GM19025 (cell line): ENCODE measurements at regions not wholly inside any gene's neighbourhood (a gene's known extent, or its start where the extent isn't known, plus 50 kb on each side); places are given as distances from the start of the nearest gene placed in this dataset.

ENCODE experiments used
- ATAC-seq: cut with Tn5 transposase; IDR thresholded peaks from one replicate; pipeline ENCODE4 v1.9.1; 2021; ENCODE audit warnings: mild to moderate bottlenecking, low read depth, moderate library complexity; ENCODE audit not compliant: unreplicated experiment

DNA sequence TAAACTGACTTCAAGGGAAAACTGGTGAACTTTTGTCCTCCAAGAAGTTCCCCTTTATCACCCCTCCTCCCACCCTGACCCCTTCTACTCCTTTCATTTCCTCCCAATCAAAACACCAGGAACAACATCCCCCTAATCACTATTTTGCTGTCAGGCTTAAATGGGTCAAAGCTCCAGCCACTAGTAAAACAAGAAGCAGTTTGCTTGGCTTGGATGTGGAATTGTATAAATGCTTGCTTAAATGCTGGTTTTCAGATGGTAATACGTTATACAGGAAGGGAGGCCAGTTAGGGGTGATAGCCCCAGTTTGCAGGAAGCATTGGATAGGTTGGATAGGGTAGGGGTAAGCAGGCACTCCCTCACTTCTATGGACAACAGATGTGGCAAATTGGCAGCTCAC, 473.6 kb downstream of the AGTPBP1 start:
- no peak for ATAC-seq

DNA sequence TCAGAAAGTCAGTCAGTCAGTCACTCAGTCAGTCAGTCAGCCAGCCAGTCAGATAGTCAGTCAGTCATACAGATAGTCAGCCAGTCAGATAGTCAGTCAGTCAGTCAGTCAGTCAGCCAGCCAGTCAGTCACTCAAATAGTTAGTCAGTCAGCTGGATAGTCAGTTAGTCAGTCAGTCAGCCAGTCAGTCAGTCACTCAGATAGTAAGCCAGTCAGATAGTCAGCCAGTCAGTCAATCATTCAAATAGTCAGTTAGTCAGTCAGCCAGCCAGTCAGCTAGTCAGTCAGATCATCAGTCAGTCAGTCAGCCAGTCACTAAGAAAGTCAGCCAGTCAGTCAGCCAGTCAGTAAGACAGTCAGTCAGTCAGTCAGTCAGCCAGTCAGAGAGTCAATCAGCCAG, 477.1 kb downstream of the AGTPBP1 start:
- no peak for ATAC-seq

DNA sequence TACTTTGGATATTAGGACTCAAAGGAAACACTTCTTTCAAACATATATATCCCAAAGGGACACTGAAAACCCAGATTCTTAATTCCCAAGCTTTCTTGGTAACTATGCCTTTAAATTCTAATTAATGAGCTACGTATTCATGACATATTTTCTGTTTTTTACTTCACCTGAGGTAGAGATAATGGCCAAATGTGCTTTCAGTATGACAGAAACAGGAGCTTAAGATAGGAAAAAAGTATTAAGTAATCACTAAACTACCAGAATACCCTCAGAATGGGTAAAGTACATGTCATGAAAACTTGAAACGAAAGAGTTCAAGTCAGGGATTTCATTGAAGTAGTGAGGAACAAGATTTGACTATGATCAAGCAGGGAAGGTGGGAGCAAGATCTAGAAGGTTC, 478.5 kb downstream of the AGTPBP1 start:
- no peak for ATAC-seq

DNA sequence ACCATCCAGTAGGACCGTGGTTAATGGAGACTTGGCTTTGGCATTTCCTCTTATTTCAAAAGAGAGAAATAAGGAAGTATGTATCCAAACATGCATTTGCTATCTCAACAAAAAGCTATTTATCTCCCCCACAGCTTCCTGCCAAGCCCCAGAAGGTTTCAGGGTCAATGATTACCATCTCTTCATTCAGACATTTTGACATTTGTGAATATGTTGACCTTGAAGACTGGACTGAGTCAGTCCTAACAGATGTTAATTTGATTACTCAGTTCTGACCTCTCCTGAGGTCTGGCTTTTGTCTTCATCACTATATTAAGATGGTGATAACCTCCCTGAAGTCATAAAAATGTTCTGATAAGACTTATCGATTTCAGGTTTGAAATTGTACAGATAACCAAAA, 479.4 kb downstream of the AGTPBP1 start:
- ATAC-seq: no peak

DNA sequence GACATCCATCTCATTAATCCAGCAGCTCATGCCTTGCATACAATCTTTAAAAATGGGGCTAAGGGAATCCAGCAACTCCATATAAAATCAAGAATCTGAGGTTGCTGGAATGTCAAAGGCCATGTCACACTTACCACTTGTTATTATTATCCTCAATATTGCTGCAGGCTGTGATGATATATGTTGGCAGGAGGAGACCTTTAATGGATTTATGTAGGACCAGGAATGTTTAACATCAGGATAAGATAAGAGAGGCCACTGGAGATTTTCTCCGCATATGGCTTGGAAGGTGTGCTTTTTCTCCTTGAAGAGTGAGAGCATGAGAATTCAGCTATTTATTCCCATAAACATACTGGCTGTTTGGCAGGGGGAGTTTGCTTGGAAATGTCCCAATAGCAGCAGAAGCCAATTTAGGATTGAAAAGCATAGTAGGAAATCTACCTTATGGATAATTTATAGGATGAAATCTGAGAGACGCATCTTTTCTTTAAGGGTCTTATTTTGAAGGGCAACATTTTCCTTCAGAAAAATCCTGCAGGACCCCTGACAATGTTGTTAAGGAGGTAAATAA, 481.4 kb downstream of the AGTPBP1 start:
- no peak for ATAC-seq

DNA sequence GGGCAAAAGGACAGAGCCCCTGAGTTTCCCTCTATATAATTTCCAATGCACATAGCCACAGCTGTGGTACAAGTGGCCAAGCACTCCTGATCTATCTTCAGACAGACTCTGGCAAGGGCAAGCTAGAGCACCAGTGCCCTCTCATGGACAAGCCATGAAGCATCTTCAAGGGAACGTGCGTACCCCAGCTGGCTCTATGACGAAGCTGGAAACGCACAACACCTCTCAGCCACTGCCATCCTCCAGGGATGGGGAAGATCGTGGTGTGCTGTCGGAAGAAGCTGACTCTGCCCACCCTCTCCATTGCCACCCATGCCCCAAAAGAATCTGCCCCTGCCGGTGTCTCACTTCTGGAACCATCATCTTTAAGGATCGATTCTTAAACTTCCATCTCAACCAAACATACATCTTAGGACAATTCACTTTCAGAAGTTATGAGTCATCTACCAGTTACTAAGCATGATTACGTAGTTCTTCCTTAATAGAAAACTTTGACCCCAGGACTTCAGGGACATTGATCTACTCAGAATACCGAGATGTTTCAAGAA, 482.9 kb downstream of the AGTPBP1 start:
- peak; percentile 53 for ATAC-seq

DNA sequence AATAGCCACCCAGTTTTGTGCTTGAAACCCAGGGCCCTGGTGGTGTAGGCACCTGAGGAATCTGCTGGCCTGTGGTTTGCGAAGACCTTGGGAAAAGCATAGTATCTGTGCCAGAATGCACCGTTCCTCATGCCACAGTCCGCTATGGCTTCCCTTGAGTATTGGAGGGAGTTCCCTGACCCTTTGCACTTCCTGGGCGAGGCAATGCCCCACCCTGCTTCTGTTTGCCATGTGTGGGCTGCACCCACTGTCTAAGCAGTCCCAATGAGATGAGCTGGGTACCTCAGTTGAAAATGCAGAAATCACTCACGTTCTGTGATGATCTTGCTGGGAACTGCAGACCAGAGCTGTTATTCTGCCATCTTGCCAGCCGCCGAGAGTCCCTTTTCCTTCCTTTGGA, 483.5 kb downstream of the AGTPBP1 start:
- ATAC-seq: no peak

DNA sequence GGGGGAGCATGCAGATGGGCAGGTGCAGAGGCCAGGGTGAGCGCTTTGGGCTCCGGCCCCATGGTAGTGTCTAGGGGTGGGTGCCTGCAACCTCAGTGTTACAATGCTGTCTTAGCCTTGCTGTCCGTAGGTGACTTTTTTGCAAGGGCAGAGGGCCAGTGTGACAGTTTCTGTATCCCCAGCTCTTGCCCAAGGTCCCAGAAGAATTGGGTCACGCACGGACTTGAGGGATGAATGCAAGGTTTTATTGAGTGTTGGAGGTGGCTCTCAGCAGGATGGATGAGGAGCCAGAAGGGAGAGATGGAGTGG, 492.5 kb downstream of the AGTPBP1 start:
- ATAC-seq: no peak

DNA sequence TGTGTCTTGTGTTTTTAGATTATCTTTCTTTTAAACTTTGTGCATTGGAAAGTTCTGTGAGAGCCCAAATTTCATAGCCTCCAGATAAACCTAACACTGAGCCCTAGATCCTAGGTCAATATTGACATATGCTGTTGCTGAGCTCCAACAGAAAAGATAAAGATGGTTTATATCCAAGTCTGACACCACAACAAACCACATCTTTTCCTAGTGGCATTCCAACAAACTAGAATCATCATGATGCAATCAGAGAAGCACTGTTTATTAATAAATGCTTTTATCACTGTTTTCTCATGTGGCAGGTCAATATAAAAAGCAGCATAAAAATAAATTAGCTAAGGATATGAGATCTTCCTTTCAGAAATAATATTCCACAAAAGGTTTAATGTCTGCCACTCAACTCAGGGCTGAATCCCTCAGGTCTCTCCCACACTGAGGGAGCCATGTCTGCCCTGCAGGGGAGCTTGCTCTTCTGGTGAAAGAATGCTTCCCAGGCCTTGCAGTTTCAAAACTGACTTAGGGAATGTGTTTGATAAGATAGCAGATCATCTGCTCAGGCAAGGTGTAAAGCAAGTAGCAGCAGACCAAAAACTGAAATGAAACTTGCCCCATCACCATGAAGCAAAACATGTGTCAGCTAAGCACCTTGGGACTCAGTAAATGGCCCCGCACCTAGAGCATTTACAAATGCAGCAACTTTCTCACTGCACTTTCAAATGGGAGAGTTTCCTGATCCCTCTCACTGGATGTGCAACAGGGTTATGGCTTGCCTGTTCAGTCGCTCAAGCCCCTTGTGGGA, 493.0 kb downstream of the AGTPBP1 start:
- ATAC-seq: no peak

DNA sequence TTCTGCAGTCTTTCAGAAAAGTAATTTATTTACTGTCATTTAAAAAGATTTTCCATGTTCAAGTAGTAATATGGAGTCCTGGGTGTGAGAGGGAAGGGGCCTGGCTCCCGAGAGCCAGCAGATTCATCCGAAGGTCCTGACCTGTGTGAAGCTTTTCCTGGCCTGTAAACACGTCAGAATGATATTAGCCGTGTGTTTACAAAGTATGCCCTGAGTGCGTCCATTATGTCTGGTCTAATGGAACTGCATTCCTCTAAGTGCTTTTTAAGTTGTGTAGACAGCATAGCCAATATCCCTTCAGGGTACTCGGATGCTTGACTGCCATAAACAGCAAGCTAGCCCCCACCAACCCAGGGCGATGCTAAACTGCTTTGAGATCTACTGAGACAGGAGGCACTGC, 495.2 kb downstream of the AGTPBP1 start:
- ATAC-seq: no peak

DNA sequence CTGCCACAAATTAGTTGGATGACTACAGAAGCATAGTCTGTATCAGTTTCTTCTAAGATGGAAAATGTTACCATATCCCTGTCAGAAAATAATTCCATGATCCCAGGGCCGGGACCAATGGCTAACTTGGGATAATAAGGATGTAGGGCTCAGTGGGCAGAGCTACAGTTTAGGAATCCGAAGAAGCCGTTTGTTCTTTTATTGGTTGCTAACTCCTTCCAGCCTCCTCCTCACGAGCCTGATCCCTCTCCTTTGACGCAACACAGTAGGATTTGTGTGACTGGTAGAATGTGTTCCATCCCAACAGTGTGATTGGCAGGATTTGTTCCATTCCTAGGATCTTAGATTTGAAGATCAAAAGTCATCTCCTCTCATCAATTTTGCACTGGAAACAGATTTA, 496.9 kb downstream of the AGTPBP1 start:
- ATAC-seq: no peak

DNA sequence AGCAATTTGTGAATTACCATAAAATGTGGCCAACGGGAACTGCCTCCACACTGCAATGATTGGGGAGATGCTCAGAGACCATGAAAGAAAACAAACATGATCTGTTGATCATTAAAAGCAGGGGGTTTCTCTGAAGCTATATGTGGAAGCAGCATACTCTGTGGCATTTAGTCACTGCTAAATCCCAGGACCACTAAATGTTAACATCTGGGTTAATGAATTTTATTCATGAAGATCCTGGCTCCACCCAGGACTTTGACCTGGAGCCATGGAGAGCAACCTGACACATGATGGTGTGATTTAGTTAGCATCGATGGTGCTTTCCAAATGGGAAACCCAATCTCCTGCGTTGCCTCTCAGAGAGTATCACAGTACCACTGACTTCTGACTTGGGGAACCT, 497.8 kb downstream of the AGTPBP1 start:
- no peak for ATAC-seq

DNA sequence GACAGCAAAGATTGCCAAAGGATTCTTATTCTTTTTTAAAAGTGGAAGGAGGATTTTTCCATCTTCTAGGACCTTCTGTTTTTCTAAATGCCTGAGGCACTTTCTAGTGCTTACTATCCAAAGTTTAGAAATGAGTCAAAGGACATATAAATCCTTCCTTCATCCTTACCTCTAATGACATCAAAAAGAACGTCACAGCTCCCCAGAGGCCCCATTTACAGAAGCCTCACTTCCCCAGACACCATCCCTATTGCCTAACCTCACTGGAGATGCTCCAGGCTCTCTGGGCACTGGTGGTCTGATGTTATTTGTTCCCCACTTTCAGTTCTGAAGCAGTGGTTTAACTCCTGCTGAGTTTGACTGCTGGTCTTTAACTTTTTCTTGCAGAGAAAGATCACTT, 504.3 kb downstream of the AGTPBP1 start:
- ATAC-seq: no peak

DNA sequence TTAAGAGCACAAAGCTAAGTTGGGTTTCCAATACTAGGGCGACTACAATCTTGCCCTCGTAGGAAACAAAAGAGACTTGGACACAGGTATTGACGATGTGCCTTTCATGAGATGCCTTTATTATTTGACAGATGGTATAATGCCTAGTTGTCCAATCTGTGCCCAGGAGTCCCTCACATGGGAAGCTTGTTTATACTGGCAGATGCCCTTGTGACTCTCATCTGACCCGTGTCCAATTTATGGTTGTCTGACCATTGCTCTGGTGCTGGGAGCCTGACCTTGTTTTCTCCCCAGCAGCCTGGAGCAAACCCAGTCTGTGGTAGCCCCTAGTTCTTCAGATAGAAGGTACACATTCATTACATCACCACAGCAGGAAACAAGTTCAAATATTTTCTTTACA, 511.7 kb downstream of the AGTPBP1 start:
- ATAC-seq: no peak

DNA sequence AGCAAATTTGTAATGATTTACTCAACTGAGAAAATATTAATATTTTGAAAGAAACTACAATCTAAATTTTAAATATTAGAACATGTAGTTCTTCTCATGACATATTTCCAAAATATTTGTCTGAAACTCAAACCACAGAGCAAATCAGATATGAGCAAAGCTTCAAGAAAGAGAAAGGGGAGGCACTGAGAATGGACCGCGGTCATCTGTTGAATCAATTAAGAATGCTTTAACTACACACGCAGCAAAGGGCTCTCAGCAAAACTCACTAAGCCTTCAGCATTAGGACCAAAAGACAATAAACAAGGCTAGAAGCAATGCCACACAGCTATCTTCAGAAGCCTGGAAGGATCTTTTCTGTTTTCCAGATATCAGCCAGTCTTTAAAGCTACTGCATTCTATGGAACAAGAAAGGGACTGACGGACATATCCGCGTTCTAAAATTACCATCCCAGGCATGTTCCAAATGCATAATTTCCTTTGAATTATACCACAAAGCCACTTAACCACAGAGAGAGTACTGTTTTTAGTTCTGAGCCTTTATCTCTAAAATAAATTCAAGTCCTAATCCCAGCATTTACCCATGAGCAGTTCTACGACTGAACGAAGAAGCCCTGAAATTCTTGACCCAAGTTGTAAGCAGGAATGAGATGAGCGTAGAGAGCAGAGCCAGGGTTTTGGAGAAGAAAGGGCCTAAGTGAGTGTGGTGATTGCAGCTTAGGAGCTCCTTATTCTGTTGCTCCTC, 513.5 kb downstream of the AGTPBP1 start:
- ATAC-seq: no peak

DNA sequence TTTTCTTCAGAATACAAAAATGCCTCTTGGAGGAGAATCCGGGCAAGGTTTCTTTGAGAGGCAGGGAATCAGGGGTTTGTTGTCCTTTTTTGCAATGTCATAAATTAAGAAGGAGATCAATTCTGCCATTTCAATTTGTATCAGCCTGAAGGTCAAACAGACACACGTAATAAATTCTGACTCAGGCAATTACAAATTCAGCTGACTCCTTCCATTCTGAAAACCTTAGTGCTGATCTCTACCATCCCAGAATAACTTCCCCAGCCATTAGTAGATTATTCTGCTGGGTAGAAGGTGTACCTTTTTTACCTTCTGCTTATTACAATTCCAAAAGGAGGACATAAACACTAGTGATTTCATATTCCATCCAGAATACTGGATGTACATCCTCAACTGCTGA, 516.6 kb downstream of the AGTPBP1 start:
- no peak for ATAC-seq

DNA sequence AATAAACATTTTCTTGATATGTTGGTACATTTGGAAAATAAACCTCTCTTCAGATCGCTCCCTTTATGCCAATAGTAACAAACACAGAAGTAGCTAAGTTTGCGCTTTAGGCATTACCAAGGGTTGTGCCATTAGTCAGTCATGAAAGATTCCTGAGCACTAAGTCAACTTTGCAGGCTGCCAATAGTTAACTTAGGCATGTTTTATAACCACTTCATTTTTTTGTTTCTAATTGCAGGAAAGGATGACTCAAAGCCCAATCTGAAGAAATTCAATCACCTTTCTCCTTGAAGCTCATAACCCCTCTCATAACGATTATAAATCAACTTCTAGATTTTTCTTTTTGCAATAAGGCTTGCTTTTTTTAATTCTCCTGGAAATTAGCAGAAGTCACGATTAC, 517.0 kb downstream of the AGTPBP1 start:
- no peak for ATAC-seq

DNA sequence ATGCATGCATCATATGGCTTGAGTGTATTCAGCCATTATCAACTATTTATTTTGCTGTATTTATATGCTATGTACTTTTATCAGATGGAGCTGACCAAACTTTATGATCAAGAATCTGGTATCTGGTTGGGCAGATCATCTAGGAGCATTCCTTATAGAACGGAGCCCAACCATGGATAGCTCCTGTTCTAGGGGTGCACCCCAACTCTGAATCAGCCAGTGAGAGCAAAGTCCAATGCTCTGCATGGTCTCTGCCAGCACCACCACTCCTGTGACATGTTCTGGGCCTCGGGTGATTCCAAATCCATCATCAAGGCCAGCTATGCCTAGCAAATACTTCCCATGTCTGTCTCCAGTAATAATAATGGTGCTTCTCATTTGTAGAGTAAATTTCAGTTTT, 517.5 kb downstream of the AGTPBP1 start:
- ATAC-seq: no peak

DNA sequence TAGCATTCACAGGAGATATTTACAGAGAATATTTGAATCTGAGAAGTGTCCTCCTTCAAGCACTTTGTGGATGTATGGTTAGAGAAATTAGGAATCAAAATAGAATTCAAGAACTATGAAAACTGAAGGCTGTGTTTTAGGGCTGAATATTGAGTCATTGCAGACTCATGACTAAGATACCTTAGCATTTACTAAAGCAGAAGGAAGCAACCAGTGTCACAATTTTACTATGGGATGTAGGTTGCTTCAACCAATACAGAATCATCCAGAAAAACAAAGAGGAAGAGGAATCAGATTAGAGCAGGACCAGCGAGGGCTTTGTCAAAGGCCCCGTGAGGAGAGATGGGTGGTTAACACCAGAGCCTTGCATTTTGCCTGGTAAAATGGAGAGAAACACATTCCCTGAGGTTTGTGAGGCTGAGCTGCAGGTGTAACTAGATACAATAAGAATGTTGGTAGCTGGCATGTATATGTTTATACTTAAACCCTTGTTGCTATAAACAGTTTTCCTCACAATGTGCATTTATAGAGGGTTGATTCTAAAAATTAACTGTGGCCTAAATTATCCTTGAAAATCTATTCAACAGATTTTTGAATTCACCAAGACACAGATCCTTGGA, 518.1 kb downstream of the AGTPBP1 start:
- no peak for ATAC-seq

DNA sequence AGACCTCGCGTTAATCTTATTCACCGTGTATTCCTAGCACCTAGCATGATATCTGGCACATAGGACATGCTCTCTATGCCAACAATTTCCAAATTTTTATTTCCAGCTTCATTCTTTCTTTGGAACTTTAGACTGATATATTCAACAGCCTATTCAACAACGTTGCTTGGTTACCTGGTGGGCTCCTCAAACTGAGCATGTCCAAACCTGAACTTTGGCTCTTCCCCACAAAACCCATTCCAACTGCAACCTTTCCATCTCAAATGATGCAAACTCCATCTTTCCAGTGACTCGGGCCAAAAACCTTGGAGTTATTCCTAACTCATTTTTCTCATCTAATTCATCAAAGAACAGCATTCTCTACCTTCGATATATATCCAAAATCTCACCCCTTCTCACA, 525.2 kb downstream of the AGTPBP1 start:
- ATAC-seq: no peak

DNA sequence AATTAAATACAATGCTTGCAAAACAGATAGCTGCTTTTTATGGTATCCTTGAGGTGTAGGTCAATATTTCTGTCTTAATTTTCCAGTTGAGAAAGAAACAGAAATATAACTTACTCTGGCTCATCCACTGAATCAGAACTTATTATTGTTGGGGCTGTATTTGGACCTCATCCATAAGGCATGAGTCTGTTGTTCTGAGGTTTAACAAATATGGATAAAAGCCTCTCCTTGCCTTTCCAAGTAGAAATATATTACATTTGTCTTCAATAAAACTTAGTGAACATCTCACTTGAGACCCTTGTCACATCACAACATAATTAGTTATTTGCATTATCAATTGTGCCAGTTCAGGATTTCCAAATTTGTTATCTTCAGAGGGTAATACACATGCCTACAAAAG, 525.8 kb downstream of the AGTPBP1 start:
- ATAC-seq: no peak
